ENCODE measurements at regions not wholly inside any gene's neighbourhood (a gene's known extent, or its start where the extent isn't known, plus 50 kb on each side); places are given as distances from the start of the nearest gene placed in this dataset.

- no peak for DNase-seq
Measured at GRCh38 chr20:57838670-57839151, 128.9 kb upstream of the PMEPA1 start.

- no peak for DNase-seq
Measured at GRCh38 chr20:57837208-57838035, 127.6 kb upstream of the PMEPA1 start.

- no peak for DNase-seq
Measured at GRCh38 chr20:57835588-57836455, 126.0 kb upstream of the PMEPA1 start.

GRCh38 chr20:57835074-57835452 lies 125.2 kb upstream of the PMEPA1 start:
- DNase-seq = no peak

GRCh38 chr20:57834306-57835073 lies 124.7 kb upstream of the PMEPA1 start:
- no peak for DNase-seq

GRCh38 chr20:57831993-57832585 lies 122.3 kb upstream of the PMEPA1 start:
- no peak for DNase-seq

GRCh38 chr20:57831326-57831992 lies 121.6 kb upstream of the PMEPA1 start:
- DNase-seq = no peak

- DNase-seq = no peak
Measured at GRCh38 chr20:57830515-57830895, 120.7 kb upstream of the PMEPA1 start.

- no peak for DNase-seq
Measured at GRCh38 chr20:57829805-57830514, 120.1 kb upstream of the PMEPA1 start.

- no peak for DNase-seq
Measured at GRCh38 chr20:57829336-57829735, 119.5 kb upstream of the PMEPA1 start.

- DNase-seq = no peak
Measured at GRCh38 chr20:57828696-57829095, 118.9 kb upstream of the PMEPA1 start.

GRCh38 chr20:57826666-57827287 lies 117.0 kb upstream of the PMEPA1 start:
- DNase-seq = no peak

- DNase-seq = no peak
Measured at GRCh38 chr20:57824909-57825308, 115.1 kb upstream of the PMEPA1 start.

- no peak for DNase-seq
Measured at GRCh38 chr20:57821935-57822334, 112.1 kb upstream of the PMEPA1 start.

- DNase-seq = no peak
Measured at GRCh38 chr20:57819691-57820380, 110.0 kb upstream of the PMEPA1 start.

- no peak for DNase-seq
Measured at GRCh38 chr20:57819291-57819690, 109.5 kb upstream of the PMEPA1 start.

GRCh38 chr20:57818418-57819181 lies 108.8 kb upstream of the PMEPA1 start:
- DNase-seq = no peak

GRCh38 chr20:57815405-57815804 lies 105.6 kb upstream of the PMEPA1 start:
- no peak for DNase-seq

GRCh38 chr20:57814529-57814928 lies 104.7 kb upstream of the PMEPA1 start:
- DNase-seq = no peak
